Suprapubic skin (tissue), 4 donors: ENCODE measurements at regions not wholly inside any gene's neighbourhood (a gene's known extent, or its start where the extent isn't known, plus 50 kb on each side); places are given as distances from the start of the nearest gene placed in this dataset.

ENCODE experiments used
- DNase-seq, 2 donors: peaks; one replicate each; pipeline ENCODE4 v3.0.0-alpha.2; 2019; ENCODE audit warnings: low spot score in 2 of 2
- H3K27ac ChIP-seq: fragments of 200-600 bp; sonication (generic); one replicate; pipeline ENCODE4 v1.5.1; 2019
- H3K27me3 ChIP-seq: fragments of 200-600 bp; sonication (generic); one replicate; pipeline ENCODE4 v1.5.1; 2019
- H3K36me3 ChIP-seq: fragments of 200-600 bp; sonication (generic); one replicate; pipeline ENCODE4 v1.5.1; 2019
- H3K4me1 ChIP-seq: fragments of 200-600 bp; sonication (generic); one replicate; pipeline ENCODE4 v1.5.1; 2019
- H3K4me3 ChIP-seq: fragments of 200-600 bp; sonication (generic); one replicate; pipeline ENCODE4 v1.5.1; 2019; ENCODE audit warnings: mild to moderate bottlenecking
- H3K9me3 ChIP-seq: fragments of 200-600 bp; sonication (generic); one replicate; pipeline ENCODE4 v1.5.1; 2019
- EP300 ChIP-seq: sonication (generic); formaldehyde crosslinking; IDR thresholded peaks from one replicate; pipeline ENCODE4 v1.6.1; 2017; ENCODE audit warnings: antibody characterized with exemption
- POLR2A ChIP-seq, 2 donors: fragments of 450-650 bp; IDR thresholded peaks; one replicate each; pipeline ENCODE4 v1.6.1; 2017; ENCODE audit warnings: antibody characterized with exemption in 2 of 2, mild to moderate bottlenecking in 2 of 2, moderate library complexity in 2 of 2
- POLR2AphosphoS5 ChIP-seq, 3 donors: sonication (generic); formaldehyde crosslinking; IDR thresholded peaks; one replicate each; pipeline ENCODE4 v1.6.1; 2017; ENCODE audit warnings: antibody characterized with exemption in 3 of 3
- WGBS: methylation state at CpG from one replicate; pipeline ENCODE4 v1.1.5; 2018; 5-methylcytosine and 5-hydroxymethylcytosine counted together
- TF ChIP-seq, protein P1 (sequence below), 2 donors: fragments of 200-600 bp in 1 of 2; fragments of 450-650 bp in 1 of 2; sonication (generic) in 1 of 2; IDR thresholded peaks; one replicate each; pipeline ENCODE4 v1.5.1; 2016 to 2019; ENCODE audit warnings: antibody characterized with exemption in 2 of 2, mild to moderate bottlenecking in 1 of 2, moderate library complexity in 1 of 2

DNA sequence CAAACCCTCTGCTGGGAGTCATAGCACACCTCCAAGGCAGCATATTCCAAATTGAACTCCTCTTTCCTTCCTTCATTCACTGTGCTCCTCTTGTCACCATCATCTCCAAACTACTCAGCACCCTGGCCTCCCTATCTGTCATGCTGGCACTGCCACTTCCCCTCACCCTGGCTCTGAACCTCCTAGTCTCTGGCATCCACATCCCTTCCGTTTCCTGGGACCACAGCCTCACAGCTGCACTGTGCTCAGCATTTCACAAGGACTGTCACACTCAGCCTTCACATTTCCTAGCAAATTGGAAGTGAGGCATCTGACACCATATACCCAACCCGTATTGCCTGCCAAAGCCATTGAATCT is 124.7 kb downstream of the WDR11 start:
- H3K4me3 ChIP-seq = no peak overlapping the region
- H3K4me1 ChIP-seq = peaks cover 16% of the 10 kb centered on the region
- no peaks in the 10 kb centered on the region for H3K9me3 ChIP-seq
- no peaks in the 10 kb centered on the region for H3K36me3 ChIP-seq
- H3K27ac ChIP-seq = no peak overlapping the region
- DNase-seq = no peak
- TF ChIP-seq POLR2AphosphoS5 (IDR thresholded peaks at IDR 0.05) (no peak), POLR2A (IDR thresholded peaks at IDR 0.05) (no peak), EP300 (no peak)
- TF ChIP-seq, protein P1, sequence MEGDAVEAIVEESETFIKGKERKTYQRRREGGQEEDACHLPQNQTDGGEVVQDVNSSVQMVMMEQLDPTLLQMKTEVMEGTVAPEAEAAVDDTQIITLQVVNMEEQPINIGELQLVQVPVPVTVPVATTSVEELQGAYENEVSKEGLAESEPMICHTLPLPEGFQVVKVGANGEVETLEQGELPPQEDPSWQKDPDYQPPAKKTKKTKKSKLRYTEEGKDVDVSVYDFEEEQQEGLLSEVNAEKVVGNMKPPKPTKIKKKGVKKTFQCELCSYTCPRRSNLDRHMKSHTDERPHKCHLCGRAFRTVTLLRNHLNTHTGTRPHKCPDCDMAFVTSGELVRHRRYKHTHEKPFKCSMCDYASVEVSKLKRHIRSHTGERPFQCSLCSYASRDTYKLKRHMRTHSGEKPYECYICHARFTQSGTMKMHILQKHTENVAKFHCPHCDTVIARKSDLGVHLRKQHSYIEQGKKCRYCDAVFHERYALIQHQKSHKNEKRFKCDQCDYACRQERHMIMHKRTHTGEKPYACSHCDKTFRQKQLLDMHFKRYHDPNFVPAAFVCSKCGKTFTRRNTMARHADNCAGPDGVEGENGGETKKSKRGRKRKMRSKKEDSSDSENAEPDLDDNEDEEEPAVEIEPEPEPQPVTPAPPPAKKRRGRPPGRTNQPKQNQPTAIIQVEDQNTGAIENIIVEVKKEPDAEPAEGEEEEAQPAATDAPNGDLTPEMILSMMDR (IDR thresholded peaks at IDR 0.05) = no peak
- peaks cover 29% of the 10 kb centered on the region for H3K27me3 ChIP-seq
- WGBS = 93% methylated on average over 2 of the region's 2 CpGs

DNA sequence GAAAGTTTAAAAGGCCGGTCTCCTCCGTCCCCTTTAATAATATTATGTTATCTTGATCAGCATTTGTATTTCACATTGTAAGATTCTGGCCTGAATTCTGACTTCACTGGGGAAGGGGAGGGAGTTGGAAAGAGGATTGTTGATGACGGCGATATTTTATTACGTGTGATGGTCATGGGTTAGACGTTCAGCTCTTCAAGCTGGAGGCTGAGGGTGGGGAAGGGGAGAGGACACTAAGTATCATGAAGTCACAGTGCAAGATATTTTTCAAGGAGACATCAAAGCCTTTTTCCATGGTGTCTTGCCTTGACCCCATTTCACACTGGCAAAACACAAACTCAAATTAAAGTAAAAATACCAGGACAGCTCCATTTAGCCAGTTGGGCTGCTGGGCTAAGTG is 126.7 kb downstream of the WDR11 start:
- no peaks in the 10 kb centered on the region for H3K9me3 ChIP-seq
- peaks cover 33% of the 10 kb centered on the region for H3K27me3 ChIP-seq
- H3K4me3 ChIP-seq = no peak overlapping the region
- 85% methylated on average over 6 of the region's 6 CpGs for WGBS
- no peak for DNase-seq
- peaks cover 16% of the 10 kb centered on the region for H3K4me1 ChIP-seq
- TF ChIP-seq POLR2AphosphoS5 (IDR thresholded peaks at IDR 0.05) = no peak
- TF ChIP-seq POLR2A (IDR thresholded peaks at IDR 0.05) = no peak
- TF ChIP-seq EP300 = no peak
- TF ChIP-seq, protein P1 (IDR thresholded peaks at IDR 0.05) = no peak
- H3K27ac ChIP-seq = no peak overlapping the region
- H3K36me3 ChIP-seq = no peaks in the 10 kb centered on the region

DNA sequence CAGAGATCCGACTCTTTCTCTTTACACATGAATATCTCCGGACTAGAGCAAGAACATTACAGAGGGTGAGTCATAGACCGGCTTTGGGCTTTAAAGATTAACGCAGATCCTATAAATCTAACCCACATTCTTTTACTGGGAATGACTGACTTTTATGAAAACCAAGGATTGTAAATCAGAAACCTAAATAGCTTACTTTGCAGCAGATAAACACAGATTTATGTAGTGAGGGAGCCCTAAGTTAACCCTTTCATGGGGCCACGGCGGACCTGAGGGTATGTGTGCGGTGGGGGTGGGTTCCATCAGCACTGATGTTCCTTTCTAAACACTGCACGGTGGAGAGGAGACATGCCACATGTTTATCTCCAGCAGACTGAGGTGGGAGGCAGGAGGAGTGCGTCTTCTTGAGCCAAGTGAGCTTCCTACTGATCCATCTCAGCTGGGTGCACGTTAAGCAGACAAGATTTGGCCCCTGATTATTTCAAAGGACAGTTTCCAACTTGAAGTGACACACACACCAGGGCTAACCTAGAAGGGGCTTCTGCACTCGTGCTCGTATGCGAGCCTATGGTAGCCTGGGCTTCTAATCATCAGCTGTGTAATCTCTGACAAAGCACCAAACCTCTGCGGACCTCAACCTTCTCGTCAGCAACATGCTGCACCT is 127.6 kb downstream of the WDR11 start:
- Histone ChIP-seq H3K27ac (no peak overlapping the region), H3K9me3 (no peaks in the 10 kb centered on the region), H3K4me3 (peak overlapping the region; percentile 42), H3K4me1 (peaks cover 16% of the 10 kb centered on the region), H3K27me3 (peaks cover 33% of the 10 kb centered on the region), H3K36me3 (no peaks in the 10 kb centered on the region)
- WGBS = 22% methylated on average over 15 of the region's 15 CpGs
- TF ChIP-seq, protein P1 (IDR thresholded peaks at IDR 0.05) = no peak
- no peak for TF ChIP-seq POLR2A (IDR thresholded peaks at IDR 0.05)
- TF ChIP-seq EP300 = no peak
- no peak for DNase-seq

DNA sequence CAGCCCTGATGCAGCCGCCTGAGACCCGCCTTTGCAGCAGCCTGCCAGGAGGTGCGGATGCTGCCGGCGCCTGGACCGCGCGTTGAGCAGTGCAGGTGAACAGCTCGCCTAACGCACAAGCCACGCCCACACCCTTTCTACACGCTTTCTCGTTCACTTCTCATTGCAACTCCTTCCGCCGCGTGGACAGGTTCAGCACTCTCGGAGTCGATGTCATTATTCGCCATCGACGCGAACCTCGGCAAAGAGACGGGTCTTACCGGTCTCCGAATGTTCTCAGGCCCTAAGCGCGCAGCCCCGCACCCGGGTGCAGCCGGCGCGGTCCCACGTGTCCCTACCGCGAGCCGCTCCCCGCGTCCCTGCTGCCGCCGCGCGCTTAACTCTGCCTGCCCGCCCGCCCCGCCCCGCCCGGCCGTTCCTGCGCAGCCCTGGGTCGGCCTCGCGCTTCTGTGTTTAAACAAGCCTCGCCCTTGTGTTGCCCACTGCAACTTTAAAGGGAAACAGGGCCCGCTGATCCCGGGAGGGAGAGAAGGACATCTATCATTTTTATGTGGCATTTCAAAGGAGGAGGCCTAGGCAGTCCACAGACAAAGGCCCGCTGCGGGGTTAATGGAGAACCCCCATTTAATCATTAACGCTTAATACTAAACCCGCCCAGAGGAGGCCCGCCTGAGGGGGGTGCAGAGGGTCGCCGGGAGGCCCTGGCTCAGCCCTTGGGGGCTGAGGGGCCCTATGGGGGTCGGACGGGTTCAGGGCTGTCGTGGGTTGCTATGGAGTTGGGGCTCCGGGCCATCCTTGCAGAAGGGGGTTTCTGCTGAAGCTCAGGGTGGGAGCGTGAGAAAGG is 128.5 kb downstream of the WDR11 start:
- peaks cover 33% of the 10 kb centered on the region for H3K27me3 ChIP-seq
- H3K4me3 ChIP-seq = peak overlapping the region; percentile 42
- H3K27ac ChIP-seq = no peak overlapping the region
- DNase-seq = no peak
- WGBS = 10% methylated on average over 36 of the region's 68 CpGs
- no peaks in the 10 kb centered on the region for H3K9me3 ChIP-seq
- TF ChIP-seq POLR2A (IDR thresholded peaks at IDR 0.05) (no peak), EP300 (no peak), POLR2AphosphoS5 (IDR thresholded peaks at IDR 0.05) (no peak)
- TF ChIP-seq, protein P1 (IDR thresholded peaks at IDR 0.05) = no peak
- no peaks in the 10 kb centered on the region for H3K36me3 ChIP-seq
- H3K4me1 ChIP-seq = peaks cover 16% of the 10 kb centered on the region
